GM12872 (cell line): ENCODE measurements at regions not wholly inside any gene's neighbourhood (a gene's known extent, or its start where the extent isn't known, plus 50 kb on each side); places are given as distances from the start of the nearest gene placed in this dataset.

Experiments
- TF ChIP-seq, protein P1 (sequence below): IDR thresholded peaks from 3 replicates; pipeline ENCODE4 v1.5.1; 2011; ENCODE audit warnings: low read depth, mild to moderate bottlenecking, low read length, moderate library complexity; ENCODE audit not compliant: insufficient read depth

- TF ChIP-seq, protein P1, sequence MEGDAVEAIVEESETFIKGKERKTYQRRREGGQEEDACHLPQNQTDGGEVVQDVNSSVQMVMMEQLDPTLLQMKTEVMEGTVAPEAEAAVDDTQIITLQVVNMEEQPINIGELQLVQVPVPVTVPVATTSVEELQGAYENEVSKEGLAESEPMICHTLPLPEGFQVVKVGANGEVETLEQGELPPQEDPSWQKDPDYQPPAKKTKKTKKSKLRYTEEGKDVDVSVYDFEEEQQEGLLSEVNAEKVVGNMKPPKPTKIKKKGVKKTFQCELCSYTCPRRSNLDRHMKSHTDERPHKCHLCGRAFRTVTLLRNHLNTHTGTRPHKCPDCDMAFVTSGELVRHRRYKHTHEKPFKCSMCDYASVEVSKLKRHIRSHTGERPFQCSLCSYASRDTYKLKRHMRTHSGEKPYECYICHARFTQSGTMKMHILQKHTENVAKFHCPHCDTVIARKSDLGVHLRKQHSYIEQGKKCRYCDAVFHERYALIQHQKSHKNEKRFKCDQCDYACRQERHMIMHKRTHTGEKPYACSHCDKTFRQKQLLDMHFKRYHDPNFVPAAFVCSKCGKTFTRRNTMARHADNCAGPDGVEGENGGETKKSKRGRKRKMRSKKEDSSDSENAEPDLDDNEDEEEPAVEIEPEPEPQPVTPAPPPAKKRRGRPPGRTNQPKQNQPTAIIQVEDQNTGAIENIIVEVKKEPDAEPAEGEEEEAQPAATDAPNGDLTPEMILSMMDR: no peak
Observed at GRCh38 chr7:156148995-156149394, 336.7 kb upstream of the SHH start.

DNA sequence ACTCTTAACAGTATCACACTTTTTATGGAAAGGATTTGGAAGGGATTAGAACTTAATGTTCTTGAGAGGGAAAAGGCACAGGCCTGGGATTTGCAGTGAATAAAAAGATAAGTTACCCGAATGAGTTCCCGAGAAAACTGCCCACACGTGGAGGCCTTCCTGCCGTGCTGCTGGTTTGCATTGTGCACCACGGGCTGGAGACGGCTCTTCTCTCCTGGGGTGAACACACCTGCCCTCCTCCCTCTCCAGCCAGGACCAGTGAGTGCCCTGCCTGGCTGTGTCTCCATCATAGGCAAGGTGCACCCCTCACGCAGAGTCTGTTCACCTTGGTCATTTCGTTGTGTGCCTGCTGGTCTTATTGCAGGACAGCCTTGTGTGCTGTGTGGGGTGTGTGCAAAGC, 336.3 kb upstream of the SHH start:
- TF ChIP-seq, protein P1: no peak

DNA sequence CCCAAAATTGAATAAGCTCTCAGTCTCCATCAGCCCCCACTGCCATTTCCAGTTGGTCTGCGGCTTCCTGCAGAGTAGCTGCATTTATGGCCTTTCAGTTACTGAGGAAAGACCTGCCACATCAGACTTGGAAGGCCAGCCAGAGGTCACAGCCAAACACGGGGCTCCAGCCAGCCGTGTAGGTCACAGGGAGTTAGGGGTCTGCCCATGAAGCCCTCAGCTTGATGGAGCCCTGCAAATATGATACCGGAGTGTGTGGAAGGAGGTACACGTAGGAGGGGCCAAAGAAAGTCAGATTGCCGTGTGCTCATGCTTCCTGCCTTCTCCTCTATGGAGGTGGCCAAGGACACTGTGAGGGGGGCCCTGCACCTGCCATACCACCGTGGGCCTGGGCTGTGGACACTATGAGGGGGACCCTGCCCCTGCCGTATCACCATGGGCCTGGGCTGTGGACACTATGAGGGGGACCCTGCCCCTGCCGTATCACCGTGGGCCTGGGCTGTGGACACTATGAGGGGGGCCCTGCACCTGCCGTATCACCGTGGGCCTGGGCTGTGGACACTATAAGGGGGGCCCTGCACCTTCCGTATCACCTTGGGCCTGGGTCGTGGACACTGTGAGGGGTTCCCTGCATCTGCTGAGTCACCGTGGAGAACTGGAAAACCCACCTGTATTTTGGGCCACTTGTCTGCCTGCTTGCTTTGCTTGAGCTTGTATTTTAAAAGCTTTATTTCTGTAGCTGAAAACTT, 335.7 kb upstream of the SHH start:
- TF ChIP-seq, protein P1: no peak

DNA sequence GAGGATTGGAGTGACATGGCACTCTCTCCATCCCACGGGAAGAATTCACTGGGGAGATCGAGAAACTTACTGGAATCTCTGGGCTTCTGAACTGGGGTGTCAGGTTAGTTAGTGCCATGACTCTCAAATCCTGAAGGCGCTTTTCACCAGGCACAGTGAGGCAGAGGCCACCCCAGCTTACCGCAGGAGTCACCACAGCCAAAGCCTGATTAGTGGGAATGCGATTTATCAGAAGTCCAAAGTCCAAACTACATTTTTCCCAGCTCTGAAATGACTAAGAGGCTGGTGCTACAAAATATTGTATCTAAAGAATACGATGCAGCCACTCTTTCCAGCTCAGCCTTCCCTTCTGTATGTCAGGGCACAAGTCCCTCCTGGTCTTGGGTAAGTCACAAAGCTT, 334.8 kb upstream of the SHH start:
- TF ChIP-seq, protein P1: no peak

DNA sequence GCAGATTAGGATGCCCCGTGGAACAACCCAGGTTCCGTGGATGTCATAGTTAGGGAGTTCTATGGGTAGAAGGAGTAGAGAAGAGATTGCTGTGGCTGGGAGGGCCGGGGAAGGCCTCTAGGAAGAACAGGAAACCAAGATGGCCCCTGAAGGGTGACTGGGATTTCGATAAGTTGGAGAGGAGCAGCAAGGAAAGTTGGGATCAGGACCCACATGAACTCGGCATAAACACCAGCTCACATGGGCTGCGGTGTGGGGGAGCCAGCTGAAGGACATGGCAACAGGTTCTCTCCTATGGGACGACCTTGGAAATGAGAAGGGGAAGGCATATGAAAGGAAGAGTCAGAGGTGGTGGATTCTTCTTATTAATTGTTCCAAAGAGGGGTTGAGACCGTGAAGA, 333.7 kb upstream of the SHH start:
- TF ChIP-seq, protein P1: no peak

- TF ChIP-seq, protein P1: no peak
Observed at GRCh38 chr7:156145184-156145583, 332.9 kb upstream of the SHH start.

GRCh38 chr7:156143683-156144082, 331.4 kb upstream of the SHH start:
- TF ChIP-seq, protein P1: no peak
